OCI-LY1 (cell line): ENCODE measurements at regions not wholly inside any gene's neighbourhood (a gene's known extent, or its start where the extent isn't known, plus 50 kb on each side); places are given as distances from the start of the nearest gene placed in this dataset.

Experiments used
- H2AFZ ChIP-seq: fragments of 200-600 bp; sonication (generic), shearing (Covaris generic); 2 replicates; pipeline ENCODE4 v1.6.0; 2014; ENCODE audit warnings: antibody characterized with exemption, mild to moderate bottlenecking, low read length
- H3F3A ChIP-seq: fragments of 200-600 bp; sonication (generic), shearing (Covaris generic); 2 replicates; pipeline ENCODE4 v1.6.0; 2014; ENCODE audit warnings: mild to moderate bottlenecking, antibody characterized with exemption, low read length, moderate library complexity; ENCODE audit not compliant: insufficient read depth
- H3K27ac ChIP-seq: fragments of 200-600 bp; sonication (generic); 2 replicates; pipeline ENCODE4 v1.5.1; 2014; ENCODE audit warnings: low read length, mixed run types, mild to moderate bottlenecking, low read depth; ENCODE audit not compliant: poor library complexity, severe bottlenecking
- H3K27me3 ChIP-seq: fragments of 200-600 bp; sonication (generic); 2 replicates; pipeline ENCODE4 v1.6.0; 2014; ENCODE audit warnings: antibody characterized with exemption, mild to moderate bottlenecking, low read length, moderate library complexity; ENCODE audit not compliant: insufficient read depth
- H3K36me3 ChIP-seq: fragments of 200-600 bp; sonication (generic); 2 replicates; pipeline ENCODE4 v1.6.1; 2014; ENCODE audit warnings: mild to moderate bottlenecking, antibody characterized with exemption, low read length, moderate library complexity, mixed read lengths; ENCODE audit not compliant: insufficient read depth
- H3K4me1 ChIP-seq: fragments of 200-600 bp; sonication (generic); 2 replicates; pipeline ENCODE4 v1.5.1; 2014; ENCODE audit warnings: mild to moderate bottlenecking, low read length, moderate library complexity; ENCODE audit not compliant: insufficient read depth, severe bottlenecking
- H3K4me2 ChIP-seq: fragments of 200-600 bp; sonication (generic), shearing (Covaris generic); 2 replicates; pipeline ENCODE4 v1.6.1; 2014; ENCODE audit warnings: low read length
- H3K4me3 ChIP-seq: fragments of 200-600 bp; sonication (generic); 2 replicates; pipeline ENCODE4 v1.5.1; 2014; ENCODE audit warnings: low read length, low read depth, mild to moderate bottlenecking, mixed read lengths; ENCODE audit not compliant: poor library complexity, severe bottlenecking
- H3K79me2 ChIP-seq: fragments of 200-600 bp; shearing (Covaris generic); 2 replicates; pipeline ENCODE4 v1.6.1; 2016; ENCODE audit warnings: mixed run types, low read length, mixed read lengths; ENCODE audit not compliant: insufficient read depth
- H3K9ac ChIP-seq: fragments of 200-600 bp; sonication (generic), shearing (Covaris generic); 2 replicates; pipeline ENCODE4 v1.6.1; 2014; ENCODE audit warnings: mild to moderate bottlenecking, low read length, mixed read lengths
- H3K9me2 ChIP-seq: fragments of 200-600 bp; sonication (generic), shearing (Covaris generic); 2 replicates; pipeline ENCODE4 v1.6.1; 2014; ENCODE audit warnings: low read depth, mild to moderate bottlenecking, low read length, mixed read lengths
- H3K9me3 ChIP-seq: fragments of 200-600 bp; shearing (Covaris generic); 2 replicates; pipeline ENCODE4 v1.6.1; 2014; ENCODE audit warnings: low read length, mixed read lengths
- H4K20me1 ChIP-seq: fragments of 200-600 bp; sonication (generic), shearing (Covaris generic); 2 replicates; pipeline ENCODE4 v1.6.0; 2016; ENCODE audit warnings: mild to moderate bottlenecking, low read length; ENCODE audit not compliant: insufficient read depth
- EZH2 ChIP-seq: fragments of 200-600 bp; sonication (generic), shearing (Covaris generic); IDR thresholded peaks from 2 replicates; pipeline ENCODE4 v1.8.0; 2017; ENCODE audit warnings: borderline replicate concordance, mixed run types, mild to moderate bottlenecking, antibody characterized with exemption, low read length, moderate library complexity, mixed read lengths
- TF ChIP-seq, protein P1 (sequence below): fragments of 200-600 bp; sonication (generic), shearing (Covaris generic); IDR thresholded peaks from 2 replicates; pipeline ENCODE4 v1.5.1; 2017; ENCODE audit warnings: mild to moderate bottlenecking, antibody characterized with exemption, low read length, moderate library complexity, mixed read lengths

DNA sequence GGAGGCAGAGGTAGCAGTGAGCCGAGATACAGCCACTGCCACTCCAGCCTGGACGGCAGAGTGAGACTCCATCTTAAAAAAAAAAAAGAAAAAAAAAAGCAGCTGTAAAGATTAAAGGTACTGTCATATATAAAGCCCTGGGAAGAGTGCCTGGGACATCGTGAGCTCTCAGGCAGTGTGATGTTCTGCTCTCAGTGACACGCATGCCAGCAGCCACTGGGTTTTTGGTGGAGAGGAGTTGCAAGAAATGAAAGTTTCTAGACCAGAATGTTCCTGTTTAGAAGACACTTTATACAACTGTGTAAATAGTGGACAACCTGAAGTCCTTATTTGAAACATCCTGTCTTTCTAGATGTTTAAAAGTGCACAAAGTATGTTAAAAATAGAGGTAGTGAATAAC is 213.2 kb downstream of the IRF8 start:
- H3K9me2 ChIP-seq, result no peaks in the 10 kb centered on the region
- TF ChIP-seq, protein P1, sequence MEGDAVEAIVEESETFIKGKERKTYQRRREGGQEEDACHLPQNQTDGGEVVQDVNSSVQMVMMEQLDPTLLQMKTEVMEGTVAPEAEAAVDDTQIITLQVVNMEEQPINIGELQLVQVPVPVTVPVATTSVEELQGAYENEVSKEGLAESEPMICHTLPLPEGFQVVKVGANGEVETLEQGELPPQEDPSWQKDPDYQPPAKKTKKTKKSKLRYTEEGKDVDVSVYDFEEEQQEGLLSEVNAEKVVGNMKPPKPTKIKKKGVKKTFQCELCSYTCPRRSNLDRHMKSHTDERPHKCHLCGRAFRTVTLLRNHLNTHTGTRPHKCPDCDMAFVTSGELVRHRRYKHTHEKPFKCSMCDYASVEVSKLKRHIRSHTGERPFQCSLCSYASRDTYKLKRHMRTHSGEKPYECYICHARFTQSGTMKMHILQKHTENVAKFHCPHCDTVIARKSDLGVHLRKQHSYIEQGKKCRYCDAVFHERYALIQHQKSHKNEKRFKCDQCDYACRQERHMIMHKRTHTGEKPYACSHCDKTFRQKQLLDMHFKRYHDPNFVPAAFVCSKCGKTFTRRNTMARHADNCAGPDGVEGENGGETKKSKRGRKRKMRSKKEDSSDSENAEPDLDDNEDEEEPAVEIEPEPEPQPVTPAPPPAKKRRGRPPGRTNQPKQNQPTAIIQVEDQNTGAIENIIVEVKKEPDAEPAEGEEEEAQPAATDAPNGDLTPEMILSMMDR, result no peak
- no peak for TF ChIP-seq EZH2
- H3K4me1 ChIP-seq, result no peaks in the 10 kb centered on the region
- H4K20me1 ChIP-seq, result no peaks in the 10 kb centered on the region
- H3K9ac ChIP-seq, result no peak overlapping the region
- no peak overlapping the region for H2AFZ ChIP-seq
- H3K4me3 ChIP-seq, result no peak overlapping the region
- no peak overlapping the region for H3K27ac ChIP-seq
- no peaks in the 10 kb centered on the region for H3K27me3 ChIP-seq
- peaks cover 4% of the 10 kb centered on the region for H3F3A ChIP-seq
- H3K36me3 ChIP-seq, result no peaks in the 10 kb centered on the region
- H3K9me3 ChIP-seq, result peaks cover 10% of the 10 kb centered on the region; the same call in 1 of the 2 replicates
- no peaks in the 10 kb centered on the region for H3K79me2 ChIP-seq
- no peak overlapping the region for H3K4me2 ChIP-seq

DNA sequence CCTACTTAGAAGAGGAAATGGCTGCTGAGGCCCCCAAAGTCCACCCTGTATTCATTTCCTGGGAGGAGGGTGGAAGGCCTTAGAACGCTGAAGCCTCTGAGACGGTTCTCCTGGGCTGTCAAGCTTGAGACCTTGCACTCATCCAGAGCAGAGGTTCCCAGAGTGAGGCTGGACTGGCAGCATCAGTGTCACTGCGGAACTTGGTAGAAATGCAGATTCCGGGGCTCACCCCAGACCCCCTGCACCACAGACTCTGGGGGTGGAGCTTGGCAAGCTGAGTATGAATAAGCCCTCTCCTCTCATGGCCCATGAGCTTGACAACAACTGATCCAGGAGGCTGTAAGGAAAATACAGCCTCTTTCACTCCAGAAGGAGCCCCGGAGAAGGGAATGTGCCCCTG is 218.3 kb downstream of the IRF8 start:
- Histone ChIP-seq H3K27ac (no peak overlapping the region), H3K27me3 (peaks cover 8% of the 10 kb centered on the region; the same call in 1 of the 2 replicates), H3K4me1 (no peaks in the 10 kb centered on the region), H3K36me3 (no peaks in the 10 kb centered on the region), H3K4me3 (no peak overlapping the region), H3K9me2 (no peaks in the 10 kb centered on the region), H3F3A (no peaks in the 10 kb centered on the region), H3K79me2 (no peaks in the 10 kb centered on the region), H4K20me1 (no peaks in the 10 kb centered on the region), H3K9ac (no peak overlapping the region), H2AFZ (no peak overlapping the region), H3K9me3 (no peaks in the 10 kb centered on the region), H3K4me2 (no peak overlapping the region)
- TF ChIP-seq, protein P1, result no peak
- TF ChIP-seq EZH2, result no peak

- Histone ChIP-seq H3K4me2 (no peak overlapping the region), H3K9ac (no peak overlapping the region), H3K9me3 (no peaks in the 10 kb centered on the region), H3K4me1 (no peaks in the 10 kb centered on the region), H3K27me3 (peaks cover 8% of the 10 kb centered on the region; the same call in 1 of the 2 replicates), H3K4me3 (no peak overlapping the region), H3K36me3 (no peaks in the 10 kb centered on the region), H2AFZ (no peak overlapping the region), H3F3A (no peaks in the 10 kb centered on the region), H3K9me2 (no peaks in the 10 kb centered on the region), H4K20me1 (no peaks in the 10 kb centered on the region), H3K27ac (no peak overlapping the region), H3K79me2 (no peaks in the 10 kb centered on the region)
- TF ChIP-seq EZH2, result no peak
- TF ChIP-seq, protein P1, result no peak
Measured at GRCh38 chr16:86117756-86118155, 218.8 kb downstream of the IRF8 start.
